BLaER1 (cell line): ENCODE measurements at regions not wholly inside any gene's neighbourhood (a gene's known extent, or its start where the extent isn't known, plus 50 kb on each side); places are given as distances from the start of the nearest gene placed in this dataset.
A peak's percentile ranks its signal among the peaks of the same experiment; 100 is the strongest.

Experiments used
- H3K27ac ChIP-seq: shearing (Covaris generic); formaldehyde crosslinking; 2 replicates; pipeline ENCODE4 v1.8.1; 2022
- H3K27me3 ChIP-seq: shearing (Covaris generic); formaldehyde crosslinking; 2 replicates; pipeline ENCODE4 v1.8.1; 2022
- H3K36me3 ChIP-seq: shearing (Covaris generic); formaldehyde crosslinking; 2 replicates; pipeline ENCODE4 v1.8.1; 2022
- H3K4me1 ChIP-seq: shearing (Covaris generic); formaldehyde crosslinking; 2 replicates; pipeline ENCODE4 v1.8.1; 2022
- H3K4me2 ChIP-seq: shearing (Covaris generic); formaldehyde crosslinking; 2 replicates; pipeline ENCODE4 v1.8.1; 2022
- H3K4me3 ChIP-seq: shearing (Covaris generic); formaldehyde crosslinking; 2 replicates; pipeline ENCODE4 v1.8.1; 2022
- H3K9ac ChIP-seq: shearing (Covaris generic); formaldehyde crosslinking; 2 replicates; pipeline ENCODE4 v1.8.1; 2022
- H3K9me3 ChIP-seq: shearing (Covaris generic); formaldehyde crosslinking; 2 replicates; pipeline ENCODE4 v1.8.1; 2022
- H4K20me1 ChIP-seq: shearing (Covaris generic); formaldehyde crosslinking; 2 replicates; pipeline ENCODE4 v1.8.1; 2022
- Cebpa-rat ChIP-seq: shearing (Covaris generic); IDR thresholded peaks from 2 replicates; pipeline ENCODE4 v1.8.1; 2022

- Histone ChIP-seq H3K9me3 (no peaks in the 10 kb centered on the region), H3K27ac (no peak overlapping the region), H3K4me3 (no peak overlapping the region), H3K27me3 (no peaks in the 10 kb centered on the region), H3K9ac (no peak overlapping the region), H3K36me3 (no peaks in the 10 kb centered on the region), H4K20me1 (no peaks in the 10 kb centered on the region), H3K4me1 (peaks cover 7% of the 10 kb centered on the region; the same call in 1 of the 2 replicates), H3K4me2 (no peak overlapping the region)
- no peak for TF ChIP-seq Cebpa-rat
Measured at GRCh38 chr2:55999231-55999630, 75.6 kb upstream of the EFEMP1 start.

DNA sequence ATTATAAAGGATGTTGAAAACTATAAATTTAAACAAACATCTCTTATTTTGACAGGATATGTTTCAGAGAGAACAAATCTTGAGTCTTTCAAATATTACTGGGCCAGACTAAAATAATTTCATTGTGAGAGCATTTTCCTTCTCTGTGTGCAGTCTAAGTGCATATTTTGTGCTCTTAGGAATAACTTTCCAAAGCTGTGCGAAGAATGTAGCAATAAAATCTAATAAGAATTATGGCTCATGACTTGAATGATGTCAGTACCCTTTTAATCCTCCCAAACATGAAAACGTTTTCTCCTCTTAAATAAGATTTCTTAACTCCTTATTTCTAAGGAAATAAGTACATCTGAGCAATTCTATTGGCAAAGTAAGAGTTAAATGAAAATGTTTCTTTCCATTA is 76.2 kb upstream of the EFEMP1 start:
- Histone ChIP-seq H3K27me3 (no peaks in the 10 kb centered on the region), H3K4me3 (no peak overlapping the region), H3K9me3 (no peaks in the 10 kb centered on the region), H3K36me3 (no peaks in the 10 kb centered on the region), H3K27ac (no peak overlapping the region), H3K4me2 (no peak overlapping the region), H3K4me1 (peaks cover 7% of the 10 kb centered on the region; the same call in 1 of the 2 replicates), H4K20me1 (no peaks in the 10 kb centered on the region), H3K9ac (no peak overlapping the region)
- TF ChIP-seq Cebpa-rat: no peak

DNA sequence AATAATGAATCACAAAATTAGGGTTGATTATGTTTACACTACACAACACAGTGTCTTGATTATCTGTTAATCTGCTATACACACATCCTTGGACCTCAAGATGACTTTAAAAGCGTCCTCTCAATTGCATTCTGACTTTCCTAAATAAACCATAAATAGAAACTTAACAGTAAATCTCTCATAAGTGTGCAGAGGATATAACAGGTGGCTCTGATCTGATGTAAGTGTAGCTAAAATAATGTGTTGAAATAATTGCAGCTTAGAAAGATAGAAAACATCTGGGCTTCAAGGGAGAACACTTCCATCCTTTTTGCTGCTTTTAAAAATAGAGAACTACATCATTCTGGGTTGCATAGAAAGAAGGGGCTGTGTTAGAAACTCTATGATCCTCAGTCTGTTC is 78.4 kb upstream of the EFEMP1 start:
- peak overlapping the region; percentile 25; the same call in 1 of the 2 replicates for H3K4me2 ChIP-seq
- H3K27ac ChIP-seq: no peak overlapping the region

DNA sequence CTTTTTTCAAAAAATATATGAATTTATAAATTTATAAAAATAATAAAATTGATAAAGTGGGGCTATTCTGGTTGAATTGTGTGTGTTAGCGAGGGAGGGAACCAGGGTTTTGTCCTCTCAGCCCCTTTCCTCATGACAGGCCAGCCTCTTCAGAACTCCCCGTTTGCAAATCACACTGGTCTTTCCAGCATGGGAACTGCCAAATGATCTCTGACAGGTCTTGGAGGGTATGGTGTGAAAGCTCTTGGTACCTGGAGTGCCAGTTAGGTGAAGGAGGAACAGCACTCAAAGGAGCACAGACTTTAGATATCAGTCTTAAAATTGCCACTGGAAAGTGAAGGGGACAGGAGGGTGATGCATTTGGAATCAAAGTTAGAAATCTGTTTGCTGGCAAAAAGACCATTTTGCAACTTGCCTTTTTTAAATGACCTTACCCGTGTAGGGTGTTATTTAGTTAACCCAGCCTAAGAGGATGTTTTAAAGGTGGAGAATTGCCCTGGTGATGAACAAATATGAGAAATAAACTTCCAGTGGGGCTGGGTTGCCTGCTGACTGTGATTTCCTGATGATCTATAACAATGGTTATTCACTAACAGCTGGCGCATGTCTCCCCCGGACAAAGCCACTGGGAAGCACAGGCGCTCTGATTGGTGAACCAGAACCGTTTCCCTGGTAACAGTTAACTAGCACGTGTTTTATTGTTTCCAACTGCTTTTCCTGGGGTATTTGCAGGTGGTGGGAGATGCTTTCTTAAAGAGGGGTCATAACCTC is 85.3 kb upstream of the EFEMP1 start:
- H3K4me1 ChIP-seq: peaks cover 57% of the 10 kb centered on the region
- H3K27ac ChIP-seq: peak overlapping the region; percentile 86
- H4K20me1 ChIP-seq: no peaks in the 10 kb centered on the region
- H3K4me2 ChIP-seq: peak overlapping the region; percentile 77
- H3K27me3 ChIP-seq: no peaks in the 10 kb centered on the region
- H3K9ac ChIP-seq: peak overlapping the region; percentile 73
- 0 out of 2 replicates have a peak overlapping the region, but pooled peaks have one; percentile 17 for H3K4me3 ChIP-seq
- no peaks in the 10 kb centered on the region for H3K36me3 ChIP-seq
- no peaks in the 10 kb centered on the region for H3K9me3 ChIP-seq
- TF ChIP-seq Cebpa-rat: no peak

More for the DNA sequence above, 78.4 kb upstream of the EFEMP1 start:
- TF ChIP-seq Cebpa-rat: no peak
- Histone ChIP-seq H3K9me3 (no peaks in the 10 kb centered on the region), H3K4me3 (no peak overlapping the region), H3K27me3 (no peaks in the 10 kb centered on the region), H3K36me3 (no peaks in the 10 kb centered on the region), H3K9ac (no peak overlapping the region), H3K4me1 (peaks cover 7% of the 10 kb centered on the region; the same call in 1 of the 2 replicates), H4K20me1 (no peaks in the 10 kb centered on the region)

- Histone ChIP-seq H3K9me3 (no peaks in the 10 kb centered on the region), H3K4me2 (peak overlapping the region; percentile 77), H3K4me1 (peaks cover 62% of the 10 kb centered on the region), H3K36me3 (no peaks in the 10 kb centered on the region), H3K27ac (peak overlapping the region; percentile 86), H4K20me1 (no peaks in the 10 kb centered on the region), H3K9ac (no peak overlapping the region), H3K27me3 (no peaks in the 10 kb centered on the region), H3K4me3 (no peak overlapping the region)
- no peak for TF ChIP-seq Cebpa-rat
Measured at GRCh38 chr2:56009758-56010458, 86.3 kb upstream of the EFEMP1 start.

DNA sequence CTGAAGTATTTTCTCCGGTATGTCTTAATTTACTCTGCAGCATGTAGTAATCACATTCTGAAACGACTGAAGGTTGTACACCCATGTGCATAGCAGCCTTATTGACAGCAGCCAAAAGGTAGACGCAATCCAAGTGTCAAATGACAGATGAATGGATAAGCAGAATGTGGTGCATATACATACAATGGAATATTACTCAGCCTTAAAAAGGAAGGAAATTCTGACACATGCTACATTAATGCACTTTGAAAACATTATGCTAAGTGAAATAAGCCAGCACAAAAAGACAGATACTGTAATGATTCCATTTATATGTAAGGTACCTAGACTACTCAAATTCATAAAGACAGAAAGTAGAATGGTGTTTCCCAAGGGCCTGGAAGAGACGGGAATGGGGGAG is 88.0 kb upstream of the EFEMP1 start:
- H3K9ac ChIP-seq: no peak overlapping the region
- no peaks in the 10 kb centered on the region for H3K27me3 ChIP-seq
- H3K4me3 ChIP-seq: no peak overlapping the region
- TF ChIP-seq Cebpa-rat: no peak
- H4K20me1 ChIP-seq: no peaks in the 10 kb centered on the region
- no peak overlapping the region for H3K27ac ChIP-seq
- H3K9me3 ChIP-seq: no peaks in the 10 kb centered on the region
- H3K4me1 ChIP-seq: peaks cover 73% of the 10 kb centered on the region
- no peaks in the 10 kb centered on the region for H3K36me3 ChIP-seq
- H3K4me2 ChIP-seq: no peak overlapping the region

- Histone ChIP-seq H3K4me2 (peak overlapping the region; percentile 15; the same call in 1 of the 2 replicates), H3K27me3 (no peaks in the 10 kb centered on the region), H3K9me3 (no peaks in the 10 kb centered on the region), H3K4me3 (no peak overlapping the region), H4K20me1 (no peaks in the 10 kb centered on the region), H3K4me1 (peaks cover 73% of the 10 kb centered on the region), H3K27ac (no peak overlapping the region), H3K9ac (no peak overlapping the region), H3K36me3 (no peaks in the 10 kb centered on the region)
- no peak for TF ChIP-seq Cebpa-rat
Measured at GRCh38 chr2:56012221-56012765, 88.7 kb upstream of the EFEMP1 start.

DNA sequence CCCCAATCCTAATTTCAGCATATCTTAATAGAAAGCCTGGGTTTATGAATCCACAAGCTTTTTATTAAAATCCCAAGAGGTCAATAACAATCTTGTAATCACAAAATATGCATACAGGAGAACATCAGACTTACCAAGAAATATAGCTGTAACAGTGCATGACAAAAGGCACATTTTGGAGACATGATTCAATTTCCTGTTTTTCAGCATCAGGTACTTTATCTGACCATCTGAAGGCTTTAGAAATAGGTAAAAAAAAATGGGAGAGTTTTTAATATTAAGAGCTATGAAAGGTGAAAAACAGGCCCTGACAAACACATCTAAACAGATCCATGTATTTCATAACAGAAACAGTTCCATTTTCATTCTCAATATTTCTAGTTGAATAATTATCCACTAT is 89.9 kb upstream of the EFEMP1 start:
- H3K4me2 ChIP-seq: no peak overlapping the region
- H3K9ac ChIP-seq: no peak overlapping the region
- 0 out of 2 replicates have a peak overlapping the region, but pooled peaks have one; percentile 15 for H3K27ac ChIP-seq
- H3K36me3 ChIP-seq: no peaks in the 10 kb centered on the region
- no peaks in the 10 kb centered on the region for H4K20me1 ChIP-seq
- H3K4me3 ChIP-seq: no peak overlapping the region
- H3K27me3 ChIP-seq: no peaks in the 10 kb centered on the region
- no peaks in the 10 kb centered on the region for H3K9me3 ChIP-seq
- TF ChIP-seq Cebpa-rat: no peak
- H3K4me1 ChIP-seq: peaks cover 74% of the 10 kb centered on the region

GRCh38 chr2:56014046-56014730 is 90.6 kb upstream of the EFEMP1 start:
- Histone ChIP-seq H3K9me3 (no peaks in the 10 kb centered on the region), H3K4me2 (no peak overlapping the region; the same call in 1 of the 2 replicates), H3K27me3 (no peaks in the 10 kb centered on the region), H3K9ac (no peak overlapping the region), H3K36me3 (no peaks in the 10 kb centered on the region), H3K4me1 (peaks cover 71% of the 10 kb centered on the region), H3K4me3 (no peak overlapping the region), H3K27ac (0 out of 2 replicates have a peak overlapping the region, but pooled peaks have one; percentile 15), H4K20me1 (no peaks in the 10 kb centered on the region)
- TF ChIP-seq Cebpa-rat: no peak
